Nephron progenitor cell (in vitro differentiated cells): ENCODE measurements at regions not wholly inside any gene's neighbourhood (a gene's known extent, or its start where the extent isn't known, plus 50 kb on each side); places are given as distances from the start of the nearest gene placed in this dataset.

Experiments
- DNase-seq: peaks from one replicate; pipeline ENCODE4 v3.0.0; 2021
- H3K27ac Mint-ChIP-seq: 2 replicates; pipeline ENCODE4 v1.8.0; 2021; ENCODE audit warnings: mild to moderate bottlenecking, moderate library complexity, mixed read lengths
- H3K27me3 Mint-ChIP-seq: 2 replicates; pipeline ENCODE4 v1.8.0; 2021; ENCODE audit warnings: mild to moderate bottlenecking, low read depth, mixed read lengths; ENCODE audit not compliant: poor library complexity
- H3K36me3 Mint-ChIP-seq: 2 replicates; pipeline ENCODE4 v1.8.0; 2021; ENCODE audit warnings: low read depth, mixed read lengths
- H3K4me1 Mint-ChIP-seq: 2 replicates; pipeline ENCODE4 v1.8.0; 2021; ENCODE audit warnings: mixed read lengths
- H3K4me3 Mint-ChIP-seq: 2 replicates; pipeline ENCODE4 v1.8.0; 2021; ENCODE audit warnings: mild to moderate bottlenecking, moderate library complexity, mixed read lengths
- H3K9me3 Mint-ChIP-seq: 2 replicates; pipeline ENCODE4 v1.8.0; 2021; ENCODE audit warnings: mild to moderate bottlenecking, moderate library complexity, mixed read lengths
- TF ChIP-seq, protein P1 (sequence below): fragments of 200-600 bp; sonication (generic); IDR thresholded peaks from 2 replicates; pipeline ENCODE4 v1.5.0; 2021; ENCODE audit warnings: antibody characterized with exemption

DNA sequence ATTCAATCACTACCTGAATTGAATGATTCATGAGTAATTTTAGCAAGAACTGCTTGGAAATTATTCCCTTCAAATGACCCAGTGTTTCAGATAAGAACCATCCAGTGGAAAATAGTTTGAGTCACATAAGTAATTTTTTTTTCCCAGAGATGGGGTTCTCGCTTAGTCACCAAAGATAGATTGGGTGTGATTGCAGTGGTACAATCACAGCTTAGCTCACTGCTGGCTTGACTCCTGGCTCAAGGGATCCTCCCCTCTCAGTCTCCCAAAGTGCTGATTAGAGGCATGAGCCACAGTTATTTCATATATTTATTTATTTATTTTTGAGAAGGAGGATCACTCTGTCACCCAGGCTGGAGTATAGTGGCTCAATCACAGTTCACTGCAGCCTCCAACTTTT, 574.5 kb upstream of the ARRDC3 start:
- no peak for DNase-seq
- H3K27ac Mint-ChIP-seq: no peak overlapping the region
- TF ChIP-seq, protein P1, sequence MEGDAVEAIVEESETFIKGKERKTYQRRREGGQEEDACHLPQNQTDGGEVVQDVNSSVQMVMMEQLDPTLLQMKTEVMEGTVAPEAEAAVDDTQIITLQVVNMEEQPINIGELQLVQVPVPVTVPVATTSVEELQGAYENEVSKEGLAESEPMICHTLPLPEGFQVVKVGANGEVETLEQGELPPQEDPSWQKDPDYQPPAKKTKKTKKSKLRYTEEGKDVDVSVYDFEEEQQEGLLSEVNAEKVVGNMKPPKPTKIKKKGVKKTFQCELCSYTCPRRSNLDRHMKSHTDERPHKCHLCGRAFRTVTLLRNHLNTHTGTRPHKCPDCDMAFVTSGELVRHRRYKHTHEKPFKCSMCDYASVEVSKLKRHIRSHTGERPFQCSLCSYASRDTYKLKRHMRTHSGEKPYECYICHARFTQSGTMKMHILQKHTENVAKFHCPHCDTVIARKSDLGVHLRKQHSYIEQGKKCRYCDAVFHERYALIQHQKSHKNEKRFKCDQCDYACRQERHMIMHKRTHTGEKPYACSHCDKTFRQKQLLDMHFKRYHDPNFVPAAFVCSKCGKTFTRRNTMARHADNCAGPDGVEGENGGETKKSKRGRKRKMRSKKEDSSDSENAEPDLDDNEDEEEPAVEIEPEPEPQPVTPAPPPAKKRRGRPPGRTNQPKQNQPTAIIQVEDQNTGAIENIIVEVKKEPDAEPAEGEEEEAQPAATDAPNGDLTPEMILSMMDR: no peak

DNA sequence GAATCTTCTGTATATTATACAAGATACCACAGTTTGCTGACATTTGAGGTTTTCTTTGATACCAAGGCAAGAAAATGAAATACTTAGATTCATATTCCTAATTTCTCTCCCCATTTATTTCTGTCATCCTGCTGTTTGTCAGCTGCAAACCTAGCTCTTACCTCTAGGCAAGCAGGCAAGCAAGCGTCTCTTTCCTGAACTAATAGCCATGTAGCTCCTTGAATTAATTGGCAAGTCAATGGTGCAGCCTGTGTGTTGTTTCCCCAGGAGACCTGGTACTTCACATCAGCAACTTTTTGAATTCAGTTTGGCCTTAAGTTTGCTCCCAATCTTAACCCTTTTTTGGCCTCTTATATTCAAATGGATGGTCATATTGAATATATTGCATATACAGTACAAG, 573.6 kb upstream of the ARRDC3 start:
- peak overlapping the region; percentile 8 for H3K4me3 Mint-ChIP-seq
- no peak overlapping the region for H3K27ac Mint-ChIP-seq
- DNase-seq: no peak
- H3K9me3 Mint-ChIP-seq: no peaks in the 10 kb centered on the region
- peaks cover 38% of the 10 kb centered on the region for H3K4me1 Mint-ChIP-seq
- TF ChIP-seq, protein P1: no peak
- no peaks in the 10 kb centered on the region for H3K36me3 Mint-ChIP-seq
- no peaks in the 10 kb centered on the region for H3K27me3 Mint-ChIP-seq

More for the DNA sequence above, 574.5 kb upstream of the ARRDC3 start:
- H3K4me1 Mint-ChIP-seq: peaks cover 32% of the 10 kb centered on the region
- H3K4me3 Mint-ChIP-seq: no peak overlapping the region
- no peaks in the 10 kb centered on the region for H3K36me3 Mint-ChIP-seq
- no peaks in the 10 kb centered on the region for H3K9me3 Mint-ChIP-seq
- H3K27me3 Mint-ChIP-seq: no peaks in the 10 kb centered on the region

DNA sequence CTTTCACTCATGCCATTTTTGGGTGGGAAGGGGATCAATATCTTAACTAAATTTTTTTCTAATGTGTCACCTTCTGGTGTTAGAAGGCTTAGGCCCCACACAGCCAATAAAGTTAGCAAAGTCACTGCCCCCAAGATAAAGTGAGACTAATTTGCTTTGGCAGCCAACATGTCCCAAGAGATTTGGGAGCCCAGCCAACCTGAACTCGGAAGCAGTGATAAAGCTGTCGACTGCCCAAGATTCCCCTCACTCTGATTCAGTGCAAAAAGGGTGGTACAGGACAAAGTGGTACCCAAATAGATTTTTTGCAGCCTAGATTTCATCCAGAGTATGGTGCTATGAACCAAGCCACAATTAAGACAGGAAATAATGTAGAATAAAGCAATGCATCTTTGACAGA, 572.5 kb upstream of the ARRDC3 start:
- no peaks in the 10 kb centered on the region for H3K36me3 Mint-ChIP-seq
- no peak overlapping the region for H3K27ac Mint-ChIP-seq
- H3K27me3 Mint-ChIP-seq: peaks cover 1% of the 10 kb centered on the region
- H3K4me3 Mint-ChIP-seq: peak overlapping the region; percentile 41
- TF ChIP-seq, protein P1: no peak
- no peaks in the 10 kb centered on the region for H3K9me3 Mint-ChIP-seq
- peaks cover 38% of the 10 kb centered on the region for H3K4me1 Mint-ChIP-seq
- peak; percentile 38 for DNase-seq

DNA sequence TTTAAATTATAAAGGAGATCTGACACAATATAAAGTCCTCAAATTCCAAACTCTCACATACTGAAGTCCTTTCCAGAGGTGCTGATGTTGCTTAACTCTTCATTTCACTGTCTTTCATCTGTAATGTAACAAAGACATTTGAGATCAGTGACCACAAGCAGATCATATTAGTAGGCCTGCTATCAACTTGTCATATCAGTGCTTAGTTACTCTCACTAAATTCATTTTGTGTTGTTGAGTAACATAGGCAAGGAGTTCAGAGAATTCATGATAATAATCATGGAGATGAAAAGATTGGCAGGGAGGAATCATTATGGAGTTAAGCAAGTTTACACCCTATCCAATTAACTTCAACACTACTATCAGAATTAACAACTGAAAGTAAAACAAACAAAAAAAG, 571.0 kb upstream of the ARRDC3 start:
- no peak for DNase-seq
- Mint-ChIP-seq H3K36me3 (no peaks in the 10 kb centered on the region), H3K4me1 (peaks cover 38% of the 10 kb centered on the region), H3K4me3 (no peak overlapping the region), H3K27me3 (peaks cover 4% of the 10 kb centered on the region), H3K9me3 (no peaks in the 10 kb centered on the region), H3K27ac (no peak overlapping the region)
- TF ChIP-seq, protein P1: no peak

DNA sequence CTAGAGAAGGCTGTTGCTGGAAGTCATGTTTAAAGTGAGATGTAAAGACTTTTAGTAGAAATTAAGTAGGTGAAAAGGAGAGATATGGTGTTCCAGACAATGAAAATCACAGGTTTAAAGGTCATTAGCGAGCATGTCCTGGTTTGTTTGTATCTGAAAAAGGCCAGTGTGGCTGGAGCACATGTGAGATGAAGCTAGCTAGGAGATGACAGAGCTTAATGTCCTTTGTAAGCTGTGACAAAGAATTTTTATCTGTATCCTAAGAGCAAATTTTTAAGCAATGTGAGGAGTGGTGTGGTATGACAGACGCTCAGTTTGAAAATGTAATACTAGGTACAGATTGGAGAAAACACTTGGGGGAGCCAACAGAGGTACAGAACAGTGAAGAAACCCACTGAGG, 567.2 kb upstream of the ARRDC3 start:
- Mint-ChIP-seq H3K4me3 (no peak overlapping the region), H3K9me3 (no peaks in the 10 kb centered on the region), H3K27me3 (peaks cover 4% of the 10 kb centered on the region), H3K4me1 (peaks cover 20% of the 10 kb centered on the region), H3K27ac (no peak overlapping the region), H3K36me3 (no peaks in the 10 kb centered on the region)
- no peak for DNase-seq
- TF ChIP-seq, protein P1: no peak

DNA sequence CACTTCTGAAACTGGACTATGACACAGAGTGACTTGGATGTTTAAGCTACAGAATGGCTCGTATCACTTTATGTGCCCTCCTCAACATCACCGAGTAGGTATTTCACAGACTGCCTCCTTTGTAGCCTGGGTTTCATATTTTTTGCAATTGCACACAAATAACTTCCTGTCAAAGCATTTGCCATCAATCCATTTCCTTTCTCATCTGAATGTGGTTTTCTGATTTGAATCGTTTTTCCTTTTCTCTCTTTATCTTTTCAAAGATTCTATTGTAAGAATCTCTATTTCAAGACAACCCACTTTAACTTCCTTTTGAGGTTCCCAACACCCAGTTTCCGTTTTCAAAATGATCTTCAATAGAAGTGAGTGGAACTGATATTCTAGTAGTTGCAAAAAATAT, 563.8 kb upstream of the ARRDC3 start:
- peaks cover 8% of the 10 kb centered on the region for H3K27me3 Mint-ChIP-seq
- no peaks in the 10 kb centered on the region for H3K36me3 Mint-ChIP-seq

More for the DNA sequence above, 563.8 kb upstream of the ARRDC3 start:
- H3K9me3 Mint-ChIP-seq: no peaks in the 10 kb centered on the region
- no peak overlapping the region for H3K27ac Mint-ChIP-seq
- no peak overlapping the region for H3K4me3 Mint-ChIP-seq
- no peak for DNase-seq
- TF ChIP-seq, protein P1: no peak
- H3K4me1 Mint-ChIP-seq: peaks cover 9% of the 10 kb centered on the region
